Stomach (tissue), 8 donors: ENCODE measurements at regions not wholly inside any gene's neighbourhood (a gene's known extent, or its start where the extent isn't known, plus 50 kb on each side); places are given as distances from the start of the nearest gene placed in this dataset.

ENCODE experiments used
- DNase-seq, 2 donors: peaks; one replicate each; pipeline versions ENCODE4 v3.0.0 to v3.0.0-alpha.2; 2013 to 2019
- H3K27ac ChIP-seq, 5 donors: fragments of 200-600 bp in 4 of 5; sonication (generic) in 4 of 5; one replicate each; pipeline ENCODE4 v1.5.1; 2013 to 2019; ENCODE audit warnings: mild to moderate bottlenecking in 1 of 5, moderate library complexity in 1 of 5
- H3K27me3 ChIP-seq, 3 donors: fragments of 200-600 bp; sonication (generic); one replicate each; pipeline ENCODE4 v1.5.1; 2017 to 2019; ENCODE audit warnings: mixed run types in 1 of 3
- H3K36me3 ChIP-seq, 4 donors: fragments of 200-600 bp; sonication (generic); 1 replicate in 3 of 4; 2 replicates in 1 of 4; pipeline ENCODE4 v1.5.1; 2016 to 2019
- H3K4me1 ChIP-seq, 4 donors: fragments of 200-600 bp; sonication (generic); one replicate each; pipeline ENCODE4 v1.5.1; 2016 to 2019
- H3K4me3 ChIP-seq, 4 donors: fragments of 200-600 bp; sonication (generic) in 3 of 4; one replicate each; pipeline ENCODE4 v1.5.1; 2016 to 2019; ENCODE audit warnings: mild to moderate bottlenecking in 1 of 4
- H3K9me3 ChIP-seq, 4 donors: fragments of 200-600 bp; sonication (generic); one replicate each; pipeline ENCODE4 v1.5.1; 2016 to 2019
- EP300 ChIP-seq: sonication (generic); formaldehyde crosslinking; IDR thresholded peaks from one replicate; pipeline ENCODE4 v1.6.1; 2017; ENCODE audit warnings: antibody characterized with exemption
- POLR2A ChIP-seq, 4 donors: fragments of 450-650 bp; IDR thresholded peaks; one replicate each; pipeline ENCODE4 v1.6.1; 2016; ENCODE audit warnings: antibody characterized with exemption in 4 of 4, control low read depth in 2 of 4, mild to moderate bottlenecking in 1 of 4, moderate library complexity in 1 of 4
- POLR2AphosphoS5 ChIP-seq, 3 donors: sonication (generic); formaldehyde crosslinking; IDR thresholded peaks; one replicate each; pipeline ENCODE4 v1.6.1; 2016; ENCODE audit warnings: antibody characterized with exemption in 3 of 3
- WGBS, 5 donors: extraction: QIAGEN DNeasy Blood & Tissue Kit in 3 of 5; methylation state at CpG; one replicate each; pipeline versions ENCODE4 v1.1.5 to v1.1.7; 2013 to 2018; 5-methylcytosine and 5-hydroxymethylcytosine counted together
- intact Hi-C: fragments of 100-400 bp; cut with DNase I; formaldehyde crosslinking; loops from one replicate; pipeline ENCODE4 v1.15.1; 2023; ENCODE audit warnings: low total_unique reads
- TF ChIP-seq, protein P1 (sequence below), 7 experiments: fragments of 450-650 bp in 4 of 7; fragments of 200-600 bp in 3 of 7; sonication (generic) in 3 of 7; IDR thresholded peaks; one replicate each; pipeline ENCODE4 v1.5.1; 2016 to 2019; ENCODE audit warnings: antibody characterized with exemption in 7 of 7, control low read depth in 2 of 7, mild to moderate bottlenecking in 1 of 7
- donor health status: healthy with polysubstance abuse.
- donor health status: Bipolar disorder and iron deficiency.
- donor health status: healthy.

DNA sequence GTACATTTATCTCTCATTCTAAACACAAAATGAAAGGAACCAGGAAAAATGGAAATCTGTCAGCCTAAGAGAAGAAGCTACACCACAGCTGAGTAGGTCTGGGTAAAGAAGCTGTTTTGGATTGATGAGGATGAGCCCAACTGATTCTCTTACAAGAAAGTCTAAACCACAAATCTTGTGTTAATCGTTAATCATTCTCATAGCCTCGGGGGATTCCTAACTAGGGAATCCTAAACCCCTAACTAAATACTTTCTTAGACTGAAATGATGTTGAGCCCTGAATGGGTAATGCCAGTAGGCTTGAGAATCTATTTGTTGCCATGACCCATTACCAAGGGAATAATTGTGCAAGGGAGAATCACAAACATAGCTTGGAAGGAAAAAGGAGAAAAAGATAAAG, 327.5 kb upstream of the SPRY2 start:
- H3K27me3 ChIP-seq = no peaks in the 10 kb centered on the region
- TF ChIP-seq POLR2A (IDR thresholded peaks at IDR 0.05) (no peak), EP300 (no peak), POLR2AphosphoS5 (IDR thresholded peaks at IDR 0.05) (no peak)
- TF ChIP-seq, protein P1, sequence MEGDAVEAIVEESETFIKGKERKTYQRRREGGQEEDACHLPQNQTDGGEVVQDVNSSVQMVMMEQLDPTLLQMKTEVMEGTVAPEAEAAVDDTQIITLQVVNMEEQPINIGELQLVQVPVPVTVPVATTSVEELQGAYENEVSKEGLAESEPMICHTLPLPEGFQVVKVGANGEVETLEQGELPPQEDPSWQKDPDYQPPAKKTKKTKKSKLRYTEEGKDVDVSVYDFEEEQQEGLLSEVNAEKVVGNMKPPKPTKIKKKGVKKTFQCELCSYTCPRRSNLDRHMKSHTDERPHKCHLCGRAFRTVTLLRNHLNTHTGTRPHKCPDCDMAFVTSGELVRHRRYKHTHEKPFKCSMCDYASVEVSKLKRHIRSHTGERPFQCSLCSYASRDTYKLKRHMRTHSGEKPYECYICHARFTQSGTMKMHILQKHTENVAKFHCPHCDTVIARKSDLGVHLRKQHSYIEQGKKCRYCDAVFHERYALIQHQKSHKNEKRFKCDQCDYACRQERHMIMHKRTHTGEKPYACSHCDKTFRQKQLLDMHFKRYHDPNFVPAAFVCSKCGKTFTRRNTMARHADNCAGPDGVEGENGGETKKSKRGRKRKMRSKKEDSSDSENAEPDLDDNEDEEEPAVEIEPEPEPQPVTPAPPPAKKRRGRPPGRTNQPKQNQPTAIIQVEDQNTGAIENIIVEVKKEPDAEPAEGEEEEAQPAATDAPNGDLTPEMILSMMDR (IDR thresholded peaks at IDR 0.05) = no peak
- no peak overlapping the region for H3K27ac ChIP-seq
- peaks cover 0 to 16% (median 3%) of the 10 kb centered on the region in 4 donors for H3K9me3 ChIP-seq
- no peak for DNase-seq
- intact Hi-C loops = no loop called here
- no peaks in the 10 kb centered on the region for H3K4me1 ChIP-seq
- no peak overlapping the region for H3K4me3 ChIP-seq
- H3K36me3 ChIP-seq = no peaks in the 10 kb centered on the region
- WGBS, 5 donors = 78 to 87% (median 79%) methylated on average over 2 of the region's 2 CpGs

DNA sequence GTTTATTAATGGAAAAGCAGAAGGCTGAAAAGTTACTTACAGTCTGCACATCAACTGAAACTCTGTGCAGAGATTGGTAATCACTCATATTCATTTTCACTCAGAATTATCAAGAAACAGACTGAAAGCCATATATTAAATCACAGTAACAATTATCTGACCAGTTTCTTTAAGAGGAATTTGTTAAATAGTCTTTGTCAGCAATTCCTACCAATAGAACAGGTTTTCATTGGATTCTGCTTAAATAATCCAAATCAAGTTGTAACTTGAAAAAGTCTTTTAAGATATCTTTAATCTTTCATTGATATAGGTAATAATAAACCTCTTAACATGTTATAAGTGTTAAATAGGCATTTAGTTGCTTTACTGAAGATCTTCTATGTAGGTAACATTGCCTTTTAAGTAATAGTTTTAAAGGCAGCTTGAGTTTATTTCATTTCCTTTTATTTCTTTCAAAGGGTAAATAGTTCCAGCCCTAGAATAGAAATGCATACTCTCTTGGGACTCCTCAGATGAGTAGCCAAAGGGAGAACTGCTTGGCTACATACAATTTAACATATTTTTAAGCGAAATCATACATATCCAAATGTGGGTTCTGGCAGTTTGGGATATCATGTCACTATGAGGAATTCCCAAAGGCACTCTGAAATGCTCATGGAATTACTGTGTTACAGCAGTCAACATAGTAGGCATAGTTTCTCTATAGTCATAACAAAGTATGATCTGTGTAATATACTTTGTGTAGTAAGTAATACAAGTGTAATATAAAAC, 326.0 kb upstream of the SPRY2 start:
- intact Hi-C loops = no loop called here
- peaks cover 0 to 4% (median under 1%) of the 10 kb centered on the region in 4 donors for H3K9me3 ChIP-seq
- no peaks in the 10 kb centered on the region for H3K27me3 ChIP-seq
- no peak overlapping the region for H3K4me3 ChIP-seq
- no peaks in the 10 kb centered on the region for H3K36me3 ChIP-seq
- TF ChIP-seq, protein P1 (IDR thresholded peaks at IDR 0.05) = no peak
- TF ChIP-seq EP300 (no peak), POLR2A (IDR thresholded peaks at IDR 0.05) (no peak), POLR2AphosphoS5 (IDR thresholded peaks at IDR 0.05) (no peak)
- DNase-seq = peak in 1 of 2 donors; percentile 9
- no peaks in the 10 kb centered on the region for H3K4me1 ChIP-seq
- WGBS, 5 donors = 68 to 88% (median 86%) methylated on average over 1 of the region's 1 CpG
- H3K27ac ChIP-seq = no peak overlapping the region

DNA sequence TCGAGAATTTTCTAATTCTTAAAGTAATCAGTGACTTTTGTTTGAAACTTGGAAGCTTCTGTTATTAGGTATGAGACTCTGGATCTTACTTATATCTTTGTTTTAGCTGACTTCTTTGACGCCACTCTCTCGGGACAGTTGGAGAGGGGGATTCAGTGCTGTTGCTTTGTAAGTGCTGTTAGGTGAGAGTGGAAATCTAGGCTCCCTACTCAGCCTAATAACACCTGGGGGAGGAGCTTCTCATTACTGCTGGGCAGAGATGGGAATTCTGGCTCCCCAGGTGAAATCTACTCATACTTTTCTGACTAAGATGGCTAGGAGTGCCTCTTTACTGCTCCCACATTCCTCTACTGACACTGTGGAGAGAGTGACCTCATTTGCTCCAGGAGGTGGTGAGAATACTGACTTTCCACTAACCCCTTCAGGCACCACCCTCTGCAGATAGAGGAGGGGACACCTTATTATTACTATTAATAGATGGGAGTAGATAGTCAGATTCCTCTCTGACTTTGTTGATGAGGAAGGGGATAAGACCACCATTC, 324.9 kb upstream of the SPRY2 start:
- Histone ChIP-seq H3K4me3 (no peak overlapping the region), H3K9me3 (peaks cover 0 to 4% (median 0%) of the 10 kb centered on the region in 4 donors), H3K27me3 (no peaks in the 10 kb centered on the region), H3K27ac (no peak overlapping the region), H3K4me1 (no peaks in the 10 kb centered on the region), H3K36me3 (no peaks in the 10 kb centered on the region)
- intact Hi-C loops = no loop called here
- WGBS, 5 donors = 82 to 89% (median 85%) methylated on average over 3 of the region's 3 CpGs
- no peak for DNase-seq
- TF ChIP-seq EP300 (no peak), POLR2AphosphoS5 (IDR thresholded peaks at IDR 0.05) (no peak), POLR2A (IDR thresholded peaks at IDR 0.05) (no peak)
- TF ChIP-seq, protein P1 (IDR thresholded peaks at IDR 0.05) = no peak

DNA sequence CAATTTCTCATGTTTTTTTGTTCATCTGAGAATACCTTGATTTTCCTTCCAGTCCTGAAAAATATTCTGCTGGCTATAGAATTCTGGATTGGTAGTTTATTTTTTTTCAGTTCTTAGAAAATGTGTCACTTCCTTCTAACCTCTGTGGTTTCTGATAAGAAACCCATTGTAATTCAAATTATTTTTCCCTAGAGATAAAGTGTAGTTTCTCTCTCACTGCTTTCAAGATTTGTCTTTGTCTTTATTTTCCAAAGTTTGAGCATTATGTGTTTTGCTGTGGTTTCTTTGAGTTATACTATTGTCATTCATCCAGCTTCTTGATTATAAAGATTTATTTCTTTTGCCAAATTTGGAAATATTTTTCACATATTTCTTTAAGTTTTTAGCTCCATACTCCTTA, 324.0 kb upstream of the SPRY2 start:
- no peaks in the 10 kb centered on the region for H3K4me1 ChIP-seq
- H3K9me3 ChIP-seq = peaks cover 0 to 4% (median 0%) of the 10 kb centered on the region in 4 donors
- no peak overlapping the region for H3K27ac ChIP-seq
- H3K27me3 ChIP-seq = no peaks in the 10 kb centered on the region
- intact Hi-C loops = no loop called here
- TF ChIP-seq, protein P1 (IDR thresholded peaks at IDR 0.05) = no peak
- TF ChIP-seq POLR2A (IDR thresholded peaks at IDR 0.05) (no peak), EP300 (no peak), POLR2AphosphoS5 (IDR thresholded peaks at IDR 0.05) (no peak)
- no peaks in the 10 kb centered on the region for H3K36me3 ChIP-seq
- H3K4me3 ChIP-seq = no peak overlapping the region
- no peak for DNase-seq
